Transverse colon (tissue), 4 donors: ENCODE measurements at regions not wholly inside any gene's neighbourhood (a gene's known extent, or its start where the extent isn't known, plus 50 kb on each side); places are given as distances from the start of the nearest gene placed in this dataset.

Experiments used
- DNase-seq: peaks from one replicate; pipeline ENCODE4 v3.0.0-alpha.2; 2019
- H3K27ac ChIP-seq, 4 donors: fragments of 200-600 bp; sonication (generic); 2 replicates each; pipeline ENCODE4 v1.5.1; 2016 to 2018; ENCODE audit warnings: inconsistent platforms in 4 of 4
- H3K27me3 ChIP-seq: fragments of 200-600 bp; sonication (generic); 2 replicates; pipeline ENCODE4 v1.5.1; 2017; ENCODE audit warnings: inconsistent platforms
- H3K36me3 ChIP-seq, 4 donors: fragments of 200-600 bp; sonication (generic); 2 replicates each; pipeline ENCODE4 v1.5.1; 2017 to 2019; ENCODE audit warnings: inconsistent platforms in 4 of 4
- H3K4me1 ChIP-seq, 4 donors: fragments of 200-600 bp; sonication (generic); 2 replicates each; pipeline ENCODE4 v1.5.1; 2017 to 2020; ENCODE audit warnings: inconsistent platforms in 4 of 4
- H3K4me3 ChIP-seq, 4 donors: fragments of 200-600 bp; sonication (generic); 1 replicate in 1 of 4; 2 replicates in 3 of 4; pipeline versions ENCODE4 v1.5.1 to v1.6.1; 2017 to 2019; ENCODE audit warnings: inconsistent platforms in 4 of 4
- H3K9me3 ChIP-seq, 2 donors: fragments of 200-600 bp; sonication (generic); 2 replicates each; pipeline ENCODE4 v1.5.1; 2017 to 2019; ENCODE audit warnings: inconsistent platforms in 2 of 2
- EP300 ChIP-seq: sonication (generic); formaldehyde crosslinking; IDR thresholded peaks from one replicate; pipeline ENCODE4 v1.6.1; 2017; ENCODE audit warnings: antibody characterized with exemption, low read depth
- POLR2A ChIP-seq: fragments of 450-650 bp; IDR thresholded peaks from one replicate; pipeline ENCODE4 v1.6.1; 2016; ENCODE audit warnings: antibody characterized with exemption, mild to moderate bottlenecking, moderate library complexity
- POLR2AphosphoS5 ChIP-seq, 3 donors: sonication (generic); formaldehyde crosslinking; IDR thresholded peaks; one replicate each; pipeline ENCODE4 v1.6.1; 2016; ENCODE audit warnings: antibody characterized with exemption in 3 of 3
- WGBS, 2 donors: methylation state at CpG; one replicate each; pipeline ENCODE4 v1.1.5; 2018; ENCODE audit warnings: low coverage in 1 of 2; 5-methylcytosine and 5-hydroxymethylcytosine counted together
- in situ Hi-C, 4 donors: fragments of 200-750 bp; cut with MboI; loops; one replicate each; pipeline versions ENCODE4 v1.15.0 to v1.15.1; 2017; ENCODE audit warnings: low sequenced_read_pairs in 3 of 4, low pct_ligation_motif_present in 1 of 4, low pct_unique_long_range_greater_than_20kb in 1 of 4
- intact Hi-C: fragments of 100-400 bp; cut with DNase I; formaldehyde crosslinking; loops from one replicate; pipeline ENCODE4 v1.15.1; 2023; ENCODE audit warnings: low total_unique reads
- TF ChIP-seq, protein P1 (sequence below), 5 experiments: fragments of 200-600 bp in 3 of 5; fragments of 450-650 bp in 2 of 5; sonication (generic) in 3 of 5; IDR thresholded peaks; 1 replicate in 2 of 5; 2 replicates in 3 of 5; pipeline ENCODE4 v1.5.1; 2016 to 2017; ENCODE audit warnings: antibody characterized with exemption in 5 of 5, inconsistent platforms in 3 of 5, mild to moderate bottlenecking in 2 of 5, moderate library complexity in 1 of 5

DNA sequence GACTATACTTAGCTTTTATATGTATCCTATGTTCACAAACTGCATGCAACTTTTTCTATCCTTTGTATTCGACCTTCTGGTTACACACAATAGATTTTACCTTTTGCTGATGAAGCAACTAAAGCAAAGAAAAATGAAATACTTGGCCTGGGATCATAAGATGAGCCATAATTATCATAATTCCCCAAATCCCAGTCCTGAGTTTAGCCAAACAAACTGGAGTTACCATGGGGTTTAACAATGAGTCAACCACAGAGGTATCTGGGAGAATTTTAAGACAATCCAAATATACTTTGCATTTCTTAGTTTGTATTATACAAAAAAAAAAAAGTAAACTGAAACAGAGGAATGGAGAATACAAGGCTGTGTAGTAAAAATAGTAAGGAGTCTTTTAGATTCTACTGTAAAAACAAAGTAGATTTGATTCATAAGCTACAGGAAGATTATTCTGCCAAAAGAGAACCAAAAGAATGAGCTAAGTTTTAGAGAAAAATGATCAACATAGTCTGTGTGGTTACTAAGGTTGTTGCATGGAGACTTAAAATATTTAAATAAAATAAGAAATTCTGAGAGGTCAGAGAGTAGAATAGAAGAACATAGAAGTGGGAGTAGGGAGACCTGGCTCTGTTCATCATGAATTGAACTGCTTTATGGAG lies 60.4 kb upstream of the GORAB start:
- Histone ChIP-seq H3K4me3 (no peak overlapping the region), H3K9me3 (no peaks in the 10 kb centered on the region), H3K36me3 (no peaks in the 10 kb centered on the region), H3K4me1 (no peaks in the 10 kb centered on the region), H3K27me3 (no peaks in the 10 kb centered on the region), H3K27ac (no peak overlapping the region)
- no peak for DNase-seq
- in situ Hi-C loops, result no loop called here
- intact Hi-C loops, result no loop called here
- WGBS, 2 donors, result 50 to 53% methylated on average over 1 of the region's 1 CpG
- TF ChIP-seq EP300 (no peak), POLR2A (no peak), POLR2AphosphoS5 (IDR thresholded peaks at IDR 0.05) (no peak)
- TF ChIP-seq, protein P1, sequence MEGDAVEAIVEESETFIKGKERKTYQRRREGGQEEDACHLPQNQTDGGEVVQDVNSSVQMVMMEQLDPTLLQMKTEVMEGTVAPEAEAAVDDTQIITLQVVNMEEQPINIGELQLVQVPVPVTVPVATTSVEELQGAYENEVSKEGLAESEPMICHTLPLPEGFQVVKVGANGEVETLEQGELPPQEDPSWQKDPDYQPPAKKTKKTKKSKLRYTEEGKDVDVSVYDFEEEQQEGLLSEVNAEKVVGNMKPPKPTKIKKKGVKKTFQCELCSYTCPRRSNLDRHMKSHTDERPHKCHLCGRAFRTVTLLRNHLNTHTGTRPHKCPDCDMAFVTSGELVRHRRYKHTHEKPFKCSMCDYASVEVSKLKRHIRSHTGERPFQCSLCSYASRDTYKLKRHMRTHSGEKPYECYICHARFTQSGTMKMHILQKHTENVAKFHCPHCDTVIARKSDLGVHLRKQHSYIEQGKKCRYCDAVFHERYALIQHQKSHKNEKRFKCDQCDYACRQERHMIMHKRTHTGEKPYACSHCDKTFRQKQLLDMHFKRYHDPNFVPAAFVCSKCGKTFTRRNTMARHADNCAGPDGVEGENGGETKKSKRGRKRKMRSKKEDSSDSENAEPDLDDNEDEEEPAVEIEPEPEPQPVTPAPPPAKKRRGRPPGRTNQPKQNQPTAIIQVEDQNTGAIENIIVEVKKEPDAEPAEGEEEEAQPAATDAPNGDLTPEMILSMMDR (IDR thresholded peaks at IDR 0.05), result no peak

DNA sequence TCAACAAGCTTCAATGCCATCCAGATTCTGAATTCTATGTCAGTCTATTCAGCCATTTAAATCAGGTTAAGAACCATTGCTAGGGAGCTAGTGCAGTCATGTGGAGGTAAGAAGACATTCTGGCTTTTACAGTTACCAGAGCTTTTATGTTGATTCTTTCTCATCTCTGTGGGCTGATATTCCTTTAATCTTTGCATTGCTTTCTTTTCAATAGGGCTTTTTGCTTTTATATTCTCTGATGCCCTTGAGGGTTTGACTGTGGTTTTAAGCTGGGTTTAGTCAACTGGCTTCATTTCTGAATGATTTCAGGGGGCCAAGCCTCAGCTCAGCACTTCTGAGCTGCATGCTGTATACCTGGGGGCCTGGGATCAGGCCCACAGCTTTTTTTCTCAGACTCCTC lies 51.0 kb upstream of the GORAB start:
- in situ Hi-C loops (no loop called here), intact Hi-C loops (no loop called here)
- no peaks in the 10 kb centered on the region for H3K4me1 ChIP-seq
- H3K36me3 ChIP-seq, result no peaks in the 10 kb centered on the region
- TF ChIP-seq EP300 (no peak), POLR2A (no peak), POLR2AphosphoS5 (IDR thresholded peaks at IDR 0.05) (no peak)
- TF ChIP-seq, protein P1 (IDR thresholded peaks at IDR 0.05), result no peak
- H3K27me3 ChIP-seq, result no peaks in the 10 kb centered on the region
- H3K27ac ChIP-seq, result no peak overlapping the region
- DNase-seq, result no peak
- no peaks in the 10 kb centered on the region for H3K9me3 ChIP-seq
- H3K4me3 ChIP-seq, result no peak overlapping the region
